ENCODE measurements at regions not wholly inside any gene's neighbourhood (a gene's known extent, or its start where the extent isn't known, plus 50 kb on each side); places are given as distances from the start of the nearest gene placed in this dataset.
"Not testable (repeated sequence)": the region's sequence is repeated elsewhere in the genome, so short reads cannot be mapped to it uniquely, and the experiment has no call there.

DNA sequence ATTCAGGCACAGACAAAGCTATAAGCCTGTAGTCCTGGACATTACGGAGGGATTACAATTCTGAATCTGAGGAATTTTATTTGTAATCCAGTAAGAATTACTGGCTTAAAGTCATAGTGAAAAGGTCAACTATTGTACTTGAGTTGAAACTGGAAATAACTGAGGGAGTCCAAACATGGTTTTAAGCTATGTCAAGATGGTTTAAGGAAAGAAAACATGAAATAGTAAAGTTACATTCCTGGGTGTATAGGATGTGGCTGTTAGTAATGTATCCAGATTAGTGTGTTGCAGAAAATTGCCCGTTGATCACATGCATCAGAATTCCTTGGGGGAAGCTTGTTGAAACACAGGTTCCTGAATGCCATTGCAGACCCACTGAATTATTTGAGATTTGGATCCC lies 124.8 kb upstream of the GORAB start:
- Mint-ChIP-seq H3K4me1 (no peaks in the 10 kb centered on the region), H3K36me3 (ENCODE audit: insufficient read depth) (no peaks in the 10 kb centered on the region), H3K9me3 (no peaks in the 10 kb centered on the region), H3K27me3 (peaks cover 61% of the 10 kb centered on the region), H3K27ac (ENCODE audit: low read depth) (no peak overlapping the region), H3K4me3 (no peak overlapping the region)
- DNase-seq (ENCODE audit: low spot score in 2 of 2) (no peak), ATAC-seq (replicated peaks; ENCODE audit: extremely low read depth, poor library complexity, severe bottlenecking) (no peak)

DNA sequence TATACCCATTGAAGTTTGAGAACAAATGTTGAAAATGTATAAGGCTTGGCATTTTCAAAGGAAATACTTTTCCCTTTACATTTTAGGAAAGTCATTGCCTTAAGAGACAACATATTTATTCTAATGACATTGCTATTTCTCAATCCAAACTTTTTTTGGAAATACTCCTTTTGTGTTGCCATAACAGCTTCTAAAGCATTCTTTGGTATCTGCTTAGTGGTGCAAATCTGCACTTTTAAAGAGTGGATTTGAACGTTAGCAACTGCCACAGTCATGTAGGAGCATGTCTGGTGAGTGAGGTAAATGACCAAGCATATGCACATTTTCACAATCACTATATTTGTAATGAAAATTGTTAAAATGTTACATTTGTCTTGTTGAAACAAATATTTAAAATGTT lies 124.4 kb upstream of the GORAB start:
- no peak for ATAC-seq (replicated peaks; ENCODE audit: extremely low read depth, poor library complexity, severe bottlenecking)
- DNase-seq (ENCODE audit: low spot score in 2 of 2), result no peak
- Mint-ChIP-seq H3K36me3 (ENCODE audit: insufficient read depth) (no peaks in the 10 kb centered on the region), H3K9me3 (no peaks in the 10 kb centered on the region), H3K4me3 (no peak overlapping the region), H3K4me1 (no peaks in the 10 kb centered on the region), H3K27me3 (peaks cover 63% of the 10 kb centered on the region), H3K27ac (ENCODE audit: low read depth) (no peak overlapping the region)

DNA sequence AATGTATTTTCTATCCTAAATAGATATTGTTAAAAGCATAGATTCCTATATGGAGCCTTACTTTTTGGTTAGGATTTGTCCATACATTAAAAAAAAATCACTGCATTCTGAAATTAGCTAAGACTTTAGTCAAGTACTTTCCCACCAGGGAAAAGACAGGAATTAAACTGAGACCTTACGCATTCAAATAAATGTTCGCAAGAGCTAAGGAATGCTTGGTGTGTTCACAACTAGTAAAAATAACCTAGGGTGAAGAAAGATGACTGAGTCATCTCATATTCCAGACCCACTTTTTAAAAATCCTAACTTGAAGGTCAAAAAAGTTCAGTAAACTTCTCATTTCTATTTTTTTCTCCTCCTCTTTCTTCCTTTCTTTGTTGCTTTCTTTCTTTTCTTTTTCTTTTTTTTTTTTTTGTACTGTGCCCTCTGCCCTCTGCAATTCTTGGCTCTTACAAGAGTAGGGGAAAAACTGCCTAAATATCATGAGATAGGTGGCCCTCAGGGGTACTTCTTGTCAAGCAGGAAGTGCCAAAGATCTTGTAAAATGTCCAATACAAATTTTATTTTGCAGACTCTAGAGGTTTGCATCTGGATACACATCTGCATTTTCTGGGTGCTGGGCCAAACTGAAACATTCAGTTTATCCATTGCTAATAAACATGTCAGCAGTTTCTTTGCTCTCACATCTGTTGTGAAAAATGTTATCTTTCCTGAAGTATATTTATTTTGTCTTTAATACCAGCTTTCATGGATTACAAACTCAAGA lies 121.4 kb upstream of the GORAB start:
- no peak for DNase-seq (ENCODE audit: low spot score in 2 of 2)
- Mint-ChIP-seq H3K4me1 (no peaks in the 10 kb centered on the region), H3K27ac (ENCODE audit: low read depth) (no peak overlapping the region), H3K36me3 (ENCODE audit: insufficient read depth) (no peaks in the 10 kb centered on the region), H3K9me3 (no peaks in the 10 kb centered on the region), H3K27me3 (peaks cover 51% of the 10 kb centered on the region), H3K4me3 (no peak overlapping the region)
- no peak for ATAC-seq (replicated peaks; ENCODE audit: extremely low read depth, poor library complexity, severe bottlenecking)

DNA sequence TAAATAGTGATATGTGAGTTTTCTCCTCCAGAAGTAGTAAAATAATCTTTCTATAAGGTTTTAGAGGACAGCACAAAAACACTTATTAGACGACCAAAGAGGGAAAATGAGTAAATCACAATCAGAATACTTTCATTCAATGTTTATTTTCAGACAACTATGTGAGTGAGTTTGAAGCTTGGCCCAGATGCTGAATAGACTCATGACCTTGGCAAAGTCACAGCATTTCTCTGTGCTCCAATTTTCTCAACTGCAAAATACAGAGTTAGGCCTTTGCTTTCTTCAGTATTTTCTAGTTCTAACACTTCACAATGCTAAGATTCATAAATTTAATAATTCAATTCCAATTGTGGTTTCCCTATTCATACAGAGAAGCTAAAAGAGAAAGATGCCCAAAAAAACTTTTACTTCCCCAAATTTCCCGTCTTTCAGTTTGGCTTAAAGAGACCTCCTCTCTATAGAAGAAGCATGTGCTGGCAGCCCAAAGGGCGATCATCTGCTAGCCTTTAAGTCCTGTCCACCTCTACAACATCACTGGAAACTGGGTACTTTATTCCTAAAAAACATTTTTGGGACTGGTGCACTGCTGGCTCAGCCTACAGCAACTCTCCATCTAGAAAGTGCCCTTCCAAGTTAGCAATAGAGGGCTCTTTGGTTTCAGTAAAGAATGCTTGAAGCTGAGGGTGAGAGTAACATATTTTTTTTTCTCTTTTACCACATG lies 116.8 kb upstream of the GORAB start:
- Mint-ChIP-seq H3K9me3 (peaks cover 9% of the 10 kb centered on the region), H3K36me3 (ENCODE audit: insufficient read depth) (no peaks in the 10 kb centered on the region), H3K4me3 (no peak overlapping the region), H3K4me1 (no peaks in the 10 kb centered on the region), H3K27ac (ENCODE audit: low read depth) (no peak overlapping the region), H3K27me3 (peaks cover 22% of the 10 kb centered on the region)
- DNase-seq (ENCODE audit: low spot score in 2 of 2) (no peak), ATAC-seq (replicated peaks; ENCODE audit: extremely low read depth, poor library complexity, severe bottlenecking) (no peak)

DNA sequence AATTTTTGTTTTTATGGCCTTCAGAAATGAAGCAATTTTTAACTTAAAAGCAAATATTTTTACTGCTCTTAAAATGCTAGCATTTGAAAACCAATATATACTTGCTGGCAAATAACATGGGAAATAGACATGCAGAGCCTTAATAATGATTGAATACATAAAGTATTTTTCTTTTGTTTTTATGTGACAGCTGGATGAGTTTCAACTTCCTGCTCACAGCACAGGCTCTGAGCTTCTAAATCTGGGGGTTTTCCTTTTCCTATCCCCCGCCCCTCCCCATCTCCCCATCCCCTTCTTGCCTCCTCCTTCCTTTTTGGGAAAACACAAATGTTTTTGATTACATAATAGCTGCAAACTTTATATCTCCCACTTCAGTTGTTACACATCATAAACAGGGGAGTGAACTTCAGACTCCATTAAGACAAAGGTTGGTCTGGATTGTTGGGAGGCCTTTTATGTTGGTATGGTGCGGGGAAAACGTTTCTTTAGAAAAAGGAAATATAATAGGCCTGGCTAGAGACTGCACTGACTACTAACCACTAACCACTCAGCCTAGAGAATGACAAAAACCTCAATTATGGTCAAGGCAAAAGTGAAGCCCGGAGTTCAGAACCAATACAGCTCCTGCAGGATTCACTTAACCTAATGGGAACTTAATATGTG lies 116.1 kb upstream of the GORAB start:
- no peak overlapping the region for H3K4me3 Mint-ChIP-seq
- H3K27ac Mint-ChIP-seq (ENCODE audit: low read depth), result no peak overlapping the region
- no peaks in the 10 kb centered on the region for H3K4me1 Mint-ChIP-seq
- H3K27me3 Mint-ChIP-seq, result peaks cover 15% of the 10 kb centered on the region
- no peak for DNase-seq (ENCODE audit: low spot score in 2 of 2)
- H3K36me3 Mint-ChIP-seq (ENCODE audit: insufficient read depth), result no peaks in the 10 kb centered on the region
- no peak for ATAC-seq (replicated peaks; ENCODE audit: extremely low read depth, poor library complexity, severe bottlenecking)
- peaks cover 9% of the 10 kb centered on the region for H3K9me3 Mint-ChIP-seq

DNA sequence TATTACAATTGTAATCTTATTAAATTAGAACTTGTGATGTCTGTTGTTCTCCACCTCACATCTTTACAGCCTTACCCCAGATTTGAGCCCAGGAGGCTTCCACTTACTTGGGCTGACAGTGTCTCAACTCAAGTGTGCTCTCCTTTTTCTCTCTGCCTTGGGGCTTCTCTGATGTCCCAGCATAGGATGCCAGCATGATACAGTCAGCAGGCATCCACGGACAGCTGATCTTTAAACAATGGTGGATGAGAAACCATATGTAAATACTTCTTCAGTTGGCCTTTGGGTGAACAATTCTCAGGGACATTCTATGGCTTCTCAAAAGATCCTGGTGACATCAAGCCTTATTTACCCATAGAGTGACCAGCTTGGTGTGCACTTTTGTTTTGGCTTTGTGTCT lies 107.6 kb upstream of the GORAB start:
- H3K9me3 Mint-ChIP-seq, result no peaks in the 10 kb centered on the region
- H3K36me3 Mint-ChIP-seq (ENCODE audit: insufficient read depth), result no peaks in the 10 kb centered on the region
- H3K27ac Mint-ChIP-seq (ENCODE audit: low read depth), result no peak overlapping the region
- no peaks in the 10 kb centered on the region for H3K4me1 Mint-ChIP-seq
- DNase-seq (ENCODE audit: low spot score in 2 of 2) (no peak), ATAC-seq (replicated peaks; ENCODE audit: extremely low read depth, poor library complexity, severe bottlenecking) (no peak)
- peaks cover 53% of the 10 kb centered on the region for H3K27me3 Mint-ChIP-seq
- H3K4me3 Mint-ChIP-seq, result no peak overlapping the region

DNA sequence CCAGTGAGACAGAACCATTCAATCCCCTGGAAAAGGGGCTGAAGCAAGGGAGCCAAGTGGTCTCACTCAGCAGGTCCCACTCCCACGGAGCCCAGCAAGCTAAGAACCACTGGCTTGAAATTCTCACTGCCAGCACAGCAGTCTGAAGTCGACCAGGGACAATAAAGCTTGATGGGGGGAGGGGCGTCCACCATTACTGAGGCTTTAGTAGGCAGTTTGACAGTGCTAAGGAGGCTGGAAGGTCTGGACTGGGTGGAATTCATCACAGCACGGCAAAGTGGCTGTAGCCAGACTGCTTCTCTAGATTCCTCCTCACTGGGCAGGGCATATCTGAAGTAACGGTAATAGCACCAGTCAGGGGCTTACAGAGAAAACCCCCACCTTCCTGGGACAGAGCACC lies 105.4 kb upstream of the GORAB start:
- no peak overlapping the region for H3K4me3 Mint-ChIP-seq
- H3K27me3 Mint-ChIP-seq, result peaks cover 63% of the 10 kb centered on the region
- ATAC-seq (replicated peaks; ENCODE audit: extremely low read depth, poor library complexity, severe bottlenecking) (no peak), DNase-seq (ENCODE audit: low spot score in 2 of 2) (no peak)
- H3K36me3 Mint-ChIP-seq (ENCODE audit: insufficient read depth), result no peaks in the 10 kb centered on the region
- H3K9me3 Mint-ChIP-seq, result no peaks in the 10 kb centered on the region
- no peak overlapping the region for H3K27ac Mint-ChIP-seq (ENCODE audit: low read depth)
- no peaks in the 10 kb centered on the region for H3K4me1 Mint-ChIP-seq

DNA sequence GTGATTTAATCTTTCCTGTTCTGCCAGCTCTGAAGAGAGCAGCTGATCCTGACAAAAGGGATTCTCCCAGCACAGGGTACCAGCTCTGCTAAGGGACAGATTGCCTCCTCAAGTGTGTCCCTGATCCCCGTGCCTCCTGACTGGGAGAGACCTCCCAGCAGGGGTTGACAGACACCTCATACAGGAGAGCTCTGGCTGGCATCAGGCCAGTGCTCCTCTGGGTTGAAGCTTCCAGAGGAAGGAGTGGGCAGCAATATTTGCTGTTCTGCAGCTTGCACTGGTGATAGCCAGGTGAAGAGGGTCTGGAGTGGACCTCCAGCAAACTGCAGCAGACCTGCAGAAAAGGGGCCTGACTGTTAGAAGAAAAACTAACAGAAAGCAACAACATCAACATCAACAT lies 105.0 kb upstream of the GORAB start:
- not testable (repeated sequence) for DNase-seq (ENCODE audit: low spot score in 2 of 2); H3K27ac Mint-ChIP-seq (ENCODE audit: low read depth); H3K36me3 Mint-ChIP-seq (ENCODE audit: insufficient read depth); H3K4me1 Mint-ChIP-seq; H3K9me3 Mint-ChIP-seq; ATAC-seq (replicated peaks; ENCODE audit: extremely low read depth, poor library complexity, severe bottlenecking); H3K4me3 Mint-ChIP-seq
- H3K27me3 Mint-ChIP-seq, result peaks cover 63% of the 10 kb centered on the region

DNA sequence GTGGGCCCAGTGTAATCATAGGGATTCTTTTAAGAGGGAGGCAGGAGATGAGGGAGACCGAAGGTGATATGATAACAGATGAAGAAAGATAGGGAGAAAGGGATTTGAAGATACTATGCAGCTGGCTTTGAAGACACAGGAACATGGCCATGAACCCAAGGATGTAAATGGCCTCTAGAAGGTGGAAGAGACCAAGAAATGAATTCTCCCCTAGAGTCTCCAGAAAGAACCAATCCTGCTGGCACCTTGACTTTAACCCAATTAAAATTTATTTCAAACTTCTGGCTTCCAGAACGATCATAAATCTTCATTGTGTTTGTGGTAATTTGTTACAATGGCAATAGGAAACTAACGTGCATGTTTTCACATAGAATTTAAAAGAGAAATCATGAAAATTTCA lies 95.0 kb upstream of the GORAB start:
- no peak for ATAC-seq (replicated peaks; ENCODE audit: extremely low read depth, poor library complexity, severe bottlenecking)
- DNase-seq (ENCODE audit: low spot score in 2 of 2), result no peak
- no peaks in the 10 kb centered on the region for H3K4me1 Mint-ChIP-seq
- peaks cover 8% of the 10 kb centered on the region for H3K9me3 Mint-ChIP-seq
- peaks cover 15% of the 10 kb centered on the region for H3K27me3 Mint-ChIP-seq
- H3K36me3 Mint-ChIP-seq (ENCODE audit: insufficient read depth), result no peaks in the 10 kb centered on the region
- no peak overlapping the region for H3K27ac Mint-ChIP-seq (ENCODE audit: low read depth)
- no peak overlapping the region for H3K4me3 Mint-ChIP-seq

DNA sequence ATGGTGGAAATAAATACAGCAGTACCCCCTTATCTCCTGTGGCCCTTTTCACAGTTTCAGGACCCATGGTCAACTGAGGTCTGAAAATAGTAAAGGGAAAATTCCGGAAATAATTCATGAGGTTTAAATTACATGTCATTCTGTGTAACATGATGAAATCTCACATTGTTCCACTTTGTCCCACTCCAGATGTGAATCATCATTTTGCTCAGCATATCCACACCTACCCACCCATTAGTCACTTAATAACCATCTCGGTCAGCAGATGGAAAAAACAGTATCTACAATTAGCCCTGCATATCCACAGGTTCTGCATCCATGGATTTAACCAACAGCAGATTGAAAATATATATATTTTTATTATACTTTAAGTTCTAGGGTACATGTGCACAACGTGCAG lies 86.9 kb upstream of the GORAB start:
- no peaks in the 10 kb centered on the region for H3K9me3 Mint-ChIP-seq
- H3K4me3 Mint-ChIP-seq, result no peak overlapping the region
- no peaks in the 10 kb centered on the region for H3K36me3 Mint-ChIP-seq (ENCODE audit: insufficient read depth)
- DNase-seq (ENCODE audit: low spot score in 2 of 2), result no peak
- H3K27me3 Mint-ChIP-seq, result no peaks in the 10 kb centered on the region
- H3K27ac Mint-ChIP-seq (ENCODE audit: low read depth), result no peak overlapping the region
- H3K4me1 Mint-ChIP-seq, result no peaks in the 10 kb centered on the region
- ATAC-seq (replicated peaks; ENCODE audit: extremely low read depth, poor library complexity, severe bottlenecking), result no peak

DNA sequence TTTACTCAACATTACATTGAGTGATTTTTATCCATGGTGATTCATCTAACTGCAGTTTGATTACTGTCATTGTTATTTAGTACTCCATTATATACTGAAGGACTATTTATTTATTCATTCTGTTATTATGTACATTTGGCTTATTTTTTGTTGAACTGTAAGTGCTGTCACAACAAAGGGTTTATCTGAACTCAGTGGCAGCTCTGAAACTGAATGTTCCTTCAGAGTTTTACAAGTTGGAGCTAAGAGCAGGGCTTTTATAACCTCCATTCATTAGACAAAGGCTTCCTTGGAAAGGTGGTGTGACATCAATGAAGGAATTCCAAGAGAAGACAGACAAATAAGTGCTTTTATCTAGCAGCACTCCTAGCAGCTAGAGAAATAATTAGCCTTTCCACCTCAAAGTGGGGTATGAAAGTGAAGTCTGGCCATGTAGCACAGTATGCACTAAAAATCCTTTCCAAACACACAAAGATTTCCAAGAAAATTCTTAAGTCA lies 83.3 kb upstream of the GORAB start:
- Mint-ChIP-seq H3K4me1 (no peaks in the 10 kb centered on the region), H3K27me3 (no peaks in the 10 kb centered on the region), H3K4me3 (no peak overlapping the region), H3K27ac (ENCODE audit: low read depth) (no peak overlapping the region), H3K9me3 (no peaks in the 10 kb centered on the region), H3K36me3 (ENCODE audit: insufficient read depth) (no peaks in the 10 kb centered on the region)
- DNase-seq (ENCODE audit: low spot score in 2 of 2), result no peak
- ATAC-seq (replicated peaks; ENCODE audit: extremely low read depth, poor library complexity, severe bottlenecking), result no peak

DNA sequence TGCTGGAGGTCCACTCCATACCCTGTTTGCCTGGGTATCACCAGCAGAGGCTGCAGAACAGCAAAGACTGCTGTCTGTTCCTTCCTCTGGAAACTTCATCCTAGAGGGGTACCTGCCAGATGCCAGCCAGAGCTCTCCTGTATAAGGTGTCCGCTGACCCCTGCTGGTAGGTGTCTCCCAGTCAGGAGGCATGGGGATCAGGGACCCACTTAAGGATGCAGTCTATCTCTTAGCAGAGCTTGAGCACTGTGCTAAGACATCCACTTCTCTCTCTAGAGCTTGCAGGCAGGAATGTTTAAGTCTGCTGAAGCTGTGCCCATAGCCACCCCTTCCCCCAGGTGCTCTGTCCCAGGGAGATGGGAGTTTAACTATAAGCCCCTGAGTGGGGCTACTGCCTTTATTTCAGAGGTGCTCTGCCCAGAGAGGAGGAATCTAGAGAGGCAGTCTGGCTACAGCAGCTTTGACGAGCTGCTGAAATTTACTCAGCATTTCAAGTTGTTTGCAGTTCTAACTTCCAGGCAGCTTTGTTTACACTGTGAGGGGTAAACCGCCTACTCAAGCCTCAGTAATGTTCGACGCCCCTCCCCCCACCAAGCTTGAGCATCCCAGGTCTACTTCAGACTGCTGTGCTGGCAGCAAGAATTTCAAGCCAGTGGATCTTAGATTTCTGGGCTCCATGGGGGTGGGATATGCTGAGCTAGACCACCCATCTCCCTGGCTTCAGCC lies 74.5 kb upstream of the GORAB start:
- DNase-seq (ENCODE audit: low spot score in 2 of 2); H3K27ac Mint-ChIP-seq (ENCODE audit: low read depth); H3K4me3 Mint-ChIP-seq; H3K36me3 Mint-ChIP-seq (ENCODE audit: insufficient read depth); H3K4me1 Mint-ChIP-seq; ATAC-seq (replicated peaks; ENCODE audit: extremely low read depth, poor library complexity, severe bottlenecking): not testable (repeated sequence)
- peaks cover 16% of the 10 kb centered on the region for H3K9me3 Mint-ChIP-seq
- H3K27me3 Mint-ChIP-seq, result peaks cover 70% of the 10 kb centered on the region

Data from central memory CD8-positive, alpha-beta T cell (primary cell).